ENCODE measurements at regions not wholly inside any gene's neighbourhood (a gene's known extent, or its start where the extent isn't known, plus 50 kb on each side); places are given as distances from the start of the nearest gene placed in this dataset.
"Not testable (repeated sequence)": the region's sequence is repeated elsewhere in the genome, so short reads cannot be mapped to it uniquely, and the experiment has no call there.

DNA sequence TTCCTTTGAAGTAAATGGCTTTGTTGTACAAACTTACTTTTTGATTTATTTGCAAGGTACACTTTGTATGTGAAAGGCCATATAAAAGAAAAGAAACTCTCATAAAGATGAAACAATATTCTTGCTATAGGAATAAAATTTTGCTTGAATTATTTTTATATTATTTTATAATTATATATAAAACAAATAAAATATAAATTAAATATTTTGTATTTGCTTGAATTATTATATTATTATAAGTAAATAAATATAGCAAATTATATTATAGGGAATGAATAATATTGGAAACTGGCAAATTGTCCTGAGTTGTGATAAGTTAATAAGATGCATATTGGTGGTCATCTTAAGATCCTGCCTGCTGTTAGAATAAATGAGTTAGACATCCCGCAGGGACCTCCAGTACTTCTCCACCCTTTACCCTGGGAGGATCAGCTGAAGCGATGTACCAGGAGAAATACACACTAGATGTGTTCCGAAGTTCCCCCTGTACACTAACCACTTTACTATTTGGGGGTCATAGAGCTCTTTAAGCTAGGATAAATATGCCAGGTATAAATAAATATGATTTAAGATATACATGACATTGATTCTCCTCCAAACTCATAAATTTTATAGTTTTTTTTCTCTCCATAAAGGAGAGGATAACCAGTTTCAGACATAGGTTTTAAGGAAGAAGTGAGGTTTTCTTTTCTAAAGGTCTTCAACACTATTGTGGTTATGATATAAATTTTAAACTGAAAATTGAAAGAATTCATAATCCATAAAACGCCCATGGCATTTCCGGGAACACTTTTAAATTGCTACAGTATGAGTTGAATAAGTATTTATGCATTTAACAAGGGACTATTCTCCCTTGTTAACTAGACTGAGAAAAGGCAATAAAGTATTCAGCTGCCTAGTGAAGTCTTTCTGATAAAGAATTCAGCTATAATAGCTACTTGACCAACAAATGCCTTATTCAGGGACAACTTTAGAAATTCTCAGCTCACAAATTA is 486.3 kb upstream of the MARCKS start:
- H3K4me3 ChIP-seq (ENCODE audit: low read depth, low read length): no peak overlapping the region
- DNase-seq (ENCODE audit: low read depth): no peak
- in situ Hi-C loops (cut with HindIII; ENCODE audit: low sequenced_read_pairs): no loop called here
- TF ChIP-seq, protein P1, sequence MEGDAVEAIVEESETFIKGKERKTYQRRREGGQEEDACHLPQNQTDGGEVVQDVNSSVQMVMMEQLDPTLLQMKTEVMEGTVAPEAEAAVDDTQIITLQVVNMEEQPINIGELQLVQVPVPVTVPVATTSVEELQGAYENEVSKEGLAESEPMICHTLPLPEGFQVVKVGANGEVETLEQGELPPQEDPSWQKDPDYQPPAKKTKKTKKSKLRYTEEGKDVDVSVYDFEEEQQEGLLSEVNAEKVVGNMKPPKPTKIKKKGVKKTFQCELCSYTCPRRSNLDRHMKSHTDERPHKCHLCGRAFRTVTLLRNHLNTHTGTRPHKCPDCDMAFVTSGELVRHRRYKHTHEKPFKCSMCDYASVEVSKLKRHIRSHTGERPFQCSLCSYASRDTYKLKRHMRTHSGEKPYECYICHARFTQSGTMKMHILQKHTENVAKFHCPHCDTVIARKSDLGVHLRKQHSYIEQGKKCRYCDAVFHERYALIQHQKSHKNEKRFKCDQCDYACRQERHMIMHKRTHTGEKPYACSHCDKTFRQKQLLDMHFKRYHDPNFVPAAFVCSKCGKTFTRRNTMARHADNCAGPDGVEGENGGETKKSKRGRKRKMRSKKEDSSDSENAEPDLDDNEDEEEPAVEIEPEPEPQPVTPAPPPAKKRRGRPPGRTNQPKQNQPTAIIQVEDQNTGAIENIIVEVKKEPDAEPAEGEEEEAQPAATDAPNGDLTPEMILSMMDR (IDR thresholded peaks at IDR 0.05; ENCODE audit: low read depth, low read length, missing control alignments): no peak

- DNase-seq (ENCODE audit: low read depth); in situ Hi-C loops (cut with HindIII; ENCODE audit: low sequenced_read_pairs); H3K4me3 ChIP-seq (ENCODE audit: low read depth, low read length): not testable (repeated sequence)
Measured at GRCh38 chr6:113375466-113375865, 481.7 kb upstream of the MARCKS start.

- TF ChIP-seq, protein P1 (IDR thresholded peaks at IDR 0.05; ENCODE audit: low read depth, low read length, missing control alignments): no peak
- no peak overlapping the region for H3K4me3 ChIP-seq (ENCODE audit: low read depth, low read length)
- no peak for DNase-seq (ENCODE audit: low read depth)
- in situ Hi-C loops (cut with HindIII; ENCODE audit: low sequenced_read_pairs): no loop called here
Measured at GRCh38 chr6:113375950-113376846, 480.9 kb upstream of the MARCKS start.

DNA sequence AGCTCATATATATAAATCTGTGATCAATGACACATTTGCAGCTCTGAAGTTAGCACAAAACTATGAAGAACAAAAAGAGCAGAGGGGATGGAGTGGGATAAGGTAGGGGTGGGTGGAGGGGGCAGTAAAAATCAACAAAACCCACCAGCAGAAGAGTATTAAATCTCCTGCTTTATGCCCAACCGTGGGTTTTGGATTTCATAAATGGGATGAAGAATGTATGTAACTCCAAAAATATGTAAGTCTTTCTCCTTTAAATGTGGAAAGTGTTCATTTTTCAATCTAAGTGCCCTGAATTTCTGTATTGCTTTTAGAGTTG is 480.3 kb upstream of the MARCKS start:
- TF ChIP-seq, protein P1 (IDR thresholded peaks at IDR 0.05; ENCODE audit: low read depth, low read length, missing control alignments): no peak
- H3K4me3 ChIP-seq (ENCODE audit: low read depth, low read length): no peak overlapping the region
- no peak for DNase-seq (ENCODE audit: low read depth)
- in situ Hi-C loops (cut with HindIII; ENCODE audit: low sequenced_read_pairs): no loop called here

GRCh38 chr6:113377362-113377942 is 479.7 kb upstream of the MARCKS start:
- no peak for DNase-seq (ENCODE audit: low read depth)
- H3K4me3 ChIP-seq (ENCODE audit: low read depth, low read length): no peak overlapping the region
- TF ChIP-seq, protein P1 (IDR thresholded peaks at IDR 0.05; ENCODE audit: low read depth, low read length, missing control alignments): no peak
- in situ Hi-C loops (cut with HindIII; ENCODE audit: low sequenced_read_pairs): no loop called here

DNA sequence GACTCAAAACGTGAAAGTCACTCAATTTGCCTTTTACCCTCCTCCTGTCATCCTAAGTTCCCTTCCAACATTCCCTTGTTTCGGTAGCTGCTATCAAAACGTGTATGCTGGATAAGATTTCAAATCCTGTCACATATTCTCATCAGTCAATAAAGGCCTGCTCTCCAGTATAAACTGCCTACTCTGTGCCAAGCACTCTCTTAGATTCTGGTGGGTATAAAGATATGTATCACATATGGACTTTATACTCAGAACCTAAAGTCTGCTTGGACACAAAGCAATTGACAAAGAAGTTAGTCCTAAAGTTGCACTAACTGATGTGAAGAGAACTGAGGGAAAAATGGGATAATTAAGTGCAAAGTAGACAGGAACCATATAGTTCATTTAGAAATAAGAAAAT is 476.6 kb upstream of the MARCKS start:
- no peak overlapping the region for H3K4me3 ChIP-seq (ENCODE audit: low read depth, low read length)
- DNase-seq (ENCODE audit: low read depth): no peak
- TF ChIP-seq, protein P1 (IDR thresholded peaks at IDR 0.05; ENCODE audit: low read depth, low read length, missing control alignments): no peak
- in situ Hi-C loops (cut with HindIII; ENCODE audit: low sequenced_read_pairs): no loop called here

Measured in astrocyte of the cerebellum (primary cell).